GM13977 (cell line): ENCODE measurements at regions not wholly inside any gene's neighbourhood (a gene's known extent, or its start where the extent isn't known, plus 50 kb on each side); places are given as distances from the start of the nearest gene placed in this dataset.

Experiments used
- DNase-seq: peaks from one replicate; pipeline ENCODE4 v3.0.0; 2012; ENCODE audit warnings: low spot score
- in situ Hi-C: fragments of 300-500 bp; cut with MboI; formaldehyde crosslinking; loops from one replicate; pipeline ENCODE4 v1.12.0; 2022; ENCODE audit warnings: low sequenced_read_pairs, low pct_unique_long_range_greater_than_20kb, mixed read lengths, inconsistent platforms; ENCODE audit not compliant: unreplicated experiment
- TF ChIP-seq, protein P1 (sequence below): IDR thresholded peaks from 2 replicates; pipeline ENCODE4 v1.5.1; 2012; ENCODE audit warnings: mild to moderate bottlenecking, control low read depth; ENCODE audit not compliant: insufficient read depth; ENCODE audit errors: extremely low read depth, missing control alignments

DNA sequence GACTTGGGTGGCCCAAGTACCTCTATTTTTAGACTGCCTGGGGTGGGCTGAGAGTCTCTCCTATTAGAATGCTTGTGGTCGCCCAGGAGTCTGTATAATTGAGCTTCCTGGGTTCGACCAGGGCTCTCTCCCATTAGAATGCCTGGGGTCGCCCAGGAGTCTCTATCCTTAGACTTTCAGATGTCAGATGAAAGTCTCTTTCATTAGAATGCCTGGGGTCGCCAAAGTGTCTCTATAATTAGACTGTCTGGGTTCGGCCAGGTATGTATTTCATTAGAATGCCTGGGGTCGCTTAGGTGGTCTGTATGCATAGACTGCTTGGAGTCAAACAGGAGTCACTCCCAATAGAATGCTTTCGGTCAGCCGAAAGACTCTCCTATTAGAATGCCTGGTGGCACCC, 1471.7 kb downstream of the UQCRFS1 start:
- TF ChIP-seq, protein P1, sequence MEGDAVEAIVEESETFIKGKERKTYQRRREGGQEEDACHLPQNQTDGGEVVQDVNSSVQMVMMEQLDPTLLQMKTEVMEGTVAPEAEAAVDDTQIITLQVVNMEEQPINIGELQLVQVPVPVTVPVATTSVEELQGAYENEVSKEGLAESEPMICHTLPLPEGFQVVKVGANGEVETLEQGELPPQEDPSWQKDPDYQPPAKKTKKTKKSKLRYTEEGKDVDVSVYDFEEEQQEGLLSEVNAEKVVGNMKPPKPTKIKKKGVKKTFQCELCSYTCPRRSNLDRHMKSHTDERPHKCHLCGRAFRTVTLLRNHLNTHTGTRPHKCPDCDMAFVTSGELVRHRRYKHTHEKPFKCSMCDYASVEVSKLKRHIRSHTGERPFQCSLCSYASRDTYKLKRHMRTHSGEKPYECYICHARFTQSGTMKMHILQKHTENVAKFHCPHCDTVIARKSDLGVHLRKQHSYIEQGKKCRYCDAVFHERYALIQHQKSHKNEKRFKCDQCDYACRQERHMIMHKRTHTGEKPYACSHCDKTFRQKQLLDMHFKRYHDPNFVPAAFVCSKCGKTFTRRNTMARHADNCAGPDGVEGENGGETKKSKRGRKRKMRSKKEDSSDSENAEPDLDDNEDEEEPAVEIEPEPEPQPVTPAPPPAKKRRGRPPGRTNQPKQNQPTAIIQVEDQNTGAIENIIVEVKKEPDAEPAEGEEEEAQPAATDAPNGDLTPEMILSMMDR: no peak
- in situ Hi-C loops: no loop called here
- DNase-seq: no peak

DNA sequence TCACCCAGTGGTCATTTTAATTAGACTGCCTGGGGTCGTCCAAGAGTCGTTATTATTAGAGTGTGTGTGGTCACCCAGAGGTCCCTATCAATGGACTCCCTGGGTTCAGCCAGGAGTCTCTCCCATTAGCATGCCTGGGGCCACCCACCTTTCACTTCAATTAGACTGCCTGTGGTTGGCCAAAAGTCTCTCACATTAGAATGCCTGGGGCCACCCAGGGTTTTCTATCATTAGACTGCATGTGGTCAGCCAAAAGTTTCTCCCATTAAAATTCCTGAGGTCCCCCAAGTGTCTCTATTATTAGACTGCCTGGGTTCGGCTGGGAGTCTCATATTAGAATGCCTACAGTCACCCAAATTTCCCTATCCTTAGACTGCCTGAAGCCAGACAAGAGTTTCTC, 1472.6 kb downstream of the UQCRFS1 start:
- in situ Hi-C loops: no loop called here
- TF ChIP-seq, protein P1: no peak
- no peak for DNase-seq

DNA sequence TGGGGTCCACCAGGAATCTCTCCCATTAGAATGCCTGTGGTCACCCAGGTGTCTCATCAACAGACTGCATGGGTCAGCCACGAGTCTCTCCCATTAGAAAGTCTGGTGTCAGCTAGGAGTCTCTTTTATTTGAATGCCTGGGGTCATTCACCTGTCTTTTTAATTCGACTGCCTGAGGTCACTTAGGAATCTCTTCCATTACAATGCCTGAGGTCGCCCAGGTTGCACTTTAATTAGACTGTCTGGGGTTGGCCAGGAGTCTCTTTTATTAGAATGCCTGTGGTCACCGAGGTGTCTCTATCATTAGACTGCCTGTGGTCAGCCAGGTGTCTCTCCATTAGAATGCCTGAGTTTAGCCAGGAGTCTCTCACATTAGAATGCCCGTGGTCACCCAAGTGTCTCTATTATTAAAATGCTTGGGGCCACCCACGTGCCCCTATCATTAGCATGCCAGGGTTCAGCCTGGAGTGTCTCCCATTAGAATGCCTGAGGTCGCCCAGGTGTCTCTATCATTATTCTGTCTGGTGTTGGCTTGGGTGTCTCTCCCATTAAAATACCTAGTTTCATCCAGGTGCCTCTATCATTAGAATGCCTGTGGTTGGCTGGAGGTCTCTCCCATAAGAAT, 1474.3 kb downstream of the UQCRFS1 start:
- in situ Hi-C loops: no loop called here
- DNase-seq: no peak
- TF ChIP-seq, protein P1: no peak

DNA sequence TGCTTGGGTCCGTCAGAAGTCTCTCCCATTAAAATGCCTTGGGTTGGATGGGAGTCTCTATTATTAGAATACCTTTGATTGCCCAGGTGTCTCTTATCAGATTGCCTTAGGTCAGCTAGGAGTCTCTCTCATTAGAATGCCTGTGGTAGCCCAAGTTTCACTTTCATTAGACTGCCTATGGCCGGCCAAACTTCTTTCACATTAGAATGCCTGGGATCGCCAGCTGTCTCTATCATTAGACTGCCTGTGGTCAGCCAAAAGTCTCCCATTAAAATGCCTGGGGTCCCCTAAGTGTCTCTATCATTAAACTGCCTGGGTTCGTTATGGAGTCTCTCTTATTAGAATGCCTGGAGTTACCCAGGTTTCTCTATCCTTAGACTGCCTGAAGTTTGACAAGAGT, 1476.7 kb downstream of the UQCRFS1 start:
- TF ChIP-seq, protein P1: no peak
- in situ Hi-C loops: no loop called here
- DNase-seq: no peak

DNA sequence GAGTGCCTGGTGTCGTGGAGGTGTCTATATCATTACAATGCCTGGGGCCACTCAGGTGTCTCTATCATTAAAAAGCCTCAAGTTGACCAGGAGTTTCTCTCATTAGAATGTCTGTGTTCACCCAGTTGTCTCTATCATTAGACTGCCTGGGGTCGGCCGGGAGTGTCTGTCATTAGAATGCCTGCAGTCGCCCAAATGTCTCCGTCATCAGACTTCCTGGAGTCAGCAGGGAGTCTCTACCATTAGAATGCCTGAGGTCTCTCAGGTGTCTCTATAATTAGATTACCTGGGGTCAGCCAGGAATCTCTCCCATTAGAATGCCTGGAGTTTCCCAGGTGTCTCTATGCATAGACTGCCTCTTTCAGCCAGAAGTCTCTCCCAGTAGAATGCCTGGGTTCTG, 1477.6 kb downstream of the UQCRFS1 start:
- in situ Hi-C loops: no loop called here
- DNase-seq: no peak
- TF ChIP-seq, protein P1: no peak

DNA sequence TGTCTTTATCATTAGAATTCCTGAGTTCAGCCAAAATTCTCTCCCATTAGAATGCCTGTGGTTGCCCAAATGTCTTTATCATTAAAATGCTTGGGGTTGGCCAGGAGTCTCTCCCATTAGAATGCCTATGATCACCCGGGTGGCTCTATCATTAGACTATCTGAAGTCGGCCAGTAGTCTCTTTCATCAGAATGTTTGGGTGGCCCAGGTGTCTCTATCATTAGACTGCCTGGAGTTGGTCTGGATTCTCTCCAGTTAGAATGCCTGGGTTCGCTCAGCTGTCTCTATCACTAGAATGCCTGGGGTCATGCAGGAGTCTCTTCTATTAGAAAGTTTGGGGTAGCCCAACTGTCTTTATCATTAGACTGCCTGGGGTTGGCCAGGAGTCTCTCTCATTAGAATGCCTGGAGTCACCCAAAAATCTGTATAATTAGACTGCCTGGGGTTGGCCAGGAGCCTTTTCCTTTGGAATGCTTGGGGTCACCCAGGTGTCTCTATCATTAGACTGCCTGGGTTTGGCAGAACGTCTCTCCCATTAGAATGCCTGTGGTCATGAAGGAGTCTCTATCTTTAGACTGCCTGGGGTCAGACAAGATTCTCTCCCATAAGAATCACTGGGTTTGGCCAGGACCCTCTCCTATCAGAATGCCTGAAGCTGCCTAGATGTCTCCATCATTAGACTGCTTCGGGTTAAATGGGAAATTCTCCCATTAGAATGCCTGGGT, 1478.3 kb downstream of the UQCRFS1 start:
- TF ChIP-seq, protein P1: no peak
- in situ Hi-C loops: no loop called here
- no peak for DNase-seq
